Heart right ventricle (tissue), 16 donors: ENCODE measurements at regions not wholly inside any gene's neighbourhood (a gene's known extent, or its start where the extent isn't known, plus 50 kb on each side); places are given as distances from the start of the nearest gene placed in this dataset.

ENCODE experiments used
- ATAC-seq, 8 donors: fragments of 200-7000 bp; cut with Tn5 transposase; one replicate each; pipeline ENCODE4 v1.9.1; 2020; ENCODE audit warnings: mild to moderate bottlenecking in 8 of 8, moderate library complexity in 8 of 8, moderate number of reproducible peaks in 1 of 8
- DNase-seq, 2 donors: peaks; one replicate each; pipeline ENCODE4 v3.0.0-alpha.2; 2020
- H3K27ac ChIP-seq, 10 donors: fragments of 200-600 bp; sonication (generic) in 2 of 10; one replicate each; pipeline versions ENCODE4 v1.5.0 to v1.8.0; 2020 to 2022; ENCODE audit warnings: mild to moderate bottlenecking in 3 of 10
- H3K27me3 ChIP-seq, 7 donors: fragments of 200-600 bp; one replicate each; pipeline ENCODE4 v1.8.0; 2021 to 2022; ENCODE audit warnings: mild to moderate bottlenecking in 2 of 7
- H3K36me3 ChIP-seq, 9 donors: fragments of 200-600 bp; sonication (generic) in 1 of 9; one replicate each; pipeline versions ENCODE4 v1.5.0 to v1.8.0; 2020 to 2022; ENCODE audit warnings: mild to moderate bottlenecking in 2 of 9
- H3K4me1 ChIP-seq, 9 donors: fragments of 200-600 bp; sonication (generic) in 1 of 9; one replicate each; pipeline versions ENCODE4 v1.5.0 to v1.8.0; 2020 to 2022; ENCODE audit warnings: mild to moderate bottlenecking in 4 of 9
- H3K4me3 ChIP-seq, 10 donors: fragments of 200-600 bp; sonication (generic) in 2 of 10; one replicate each; pipeline versions ENCODE4 v1.5.0 to v1.8.0; 2020 to 2022; ENCODE audit warnings: mild to moderate bottlenecking in 7 of 10, moderate library complexity in 2 of 10
- H3K9me3 ChIP-seq, 11 donors: fragments of 200-600 bp in 10 of 11; sonication (generic) in 2 of 11; one replicate each; pipeline versions ENCODE4 v1.5.0 to v1.8.0; 2013 to 2022; ENCODE audit warnings: mild to moderate bottlenecking in 2 of 11, control low read depth in 1 of 11, moderate library complexity in 1 of 11
- CTCF ChIP-seq, 9 donors: fragments of 200-600 bp; sonication (generic) in 2 of 9; IDR thresholded peaks; one replicate each; pipeline versions ENCODE4 v1.5.0 to v1.8.0; 2021 to 2022; ENCODE audit warnings: antibody characterized with exemption in 9 of 9, mild to moderate bottlenecking in 5 of 9, moderate library complexity in 1 of 9
- WGBS, 2 donors: extraction: QIAGEN DNeasy Blood & Tissue Kit; methylation state at CpG; one replicate each; pipeline ENCODE4 v1.1.7; 2013; ENCODE audit warnings: inconsistent platforms in 1 of 2; 5-methylcytosine and 5-hydroxymethylcytosine counted together
- intact Hi-C, 10 donors: fragments of 100-400 bp; cut with DNase I; formaldehyde crosslinking; loops; one replicate each; pipeline versions ENCODE4 v1.11.1 to v1.14.2; 2022
- donor health status: Arrhythmogenic right ventricular cardiomyopathy.
- donor health status: ischemic (EF 13 %, LVEDD 7.1; RV severe dilation, severe dysfunction).
- donor health status: healthy with polysubstance abuse.
- donor health status: DM: no; HTN: yes; CAD: no.
- donor health status: DM: no; HTN: no; CAD: no.
- donor health status: ischemic (EF 25% LVEDD 6.9; RV normal size, moderate dysfunction).
- donor health status: ischemic (EF 25% LVEDD 5.7; RV mildly dilated, moderate dysfunction).
- donor health status: healthy.
- donor health status: DM: yes; HTN: yes; CAD: no.
- donor health status: Ischemic cardiomyopathy.
- donor health status: ischemic (EF 35%, LVEDD 5.7; RV mildly dilated, moderate dysfunction).
- donor health status: nonischemic (EF 11% LVEDD 7.7; RV severe dilation, severe dysfunction).
- donor health status: DM: yes; HTN: yes; CAD: no.
- donor health status: PGD.
- donor health status: ischemic (EF 29% LVEDD 5.4; RV normal size, mild dysfunction).
- donor health status: nonischemic (EF 23%, LVEDD 6.1; RV moderate dilation, normal function).

GRCh38 chr6:102340311-102340710 lies 946.8 kb downstream of the GRIK2 start:
- H3K27ac ChIP-seq = no peak overlapping the region
- DNase-seq = no peak
- no peaks in the 10 kb centered on the region for H3K27me3 ChIP-seq
- H3K36me3 ChIP-seq = no peaks in the 10 kb centered on the region
- H3K9me3 ChIP-seq = peaks cover 0 to 9% (median 0%) of the 10 kb centered on the region in 11 donors
- no peak overlapping the region for H3K4me3 ChIP-seq
- no peaks in the 10 kb centered on the region for H3K4me1 ChIP-seq
- intact Hi-C loops = no loop called here
- WGBS, 2 donors = 80 to 81% methylated on average over 4 of the region's 4 CpGs
- ATAC-seq = no peak
- TF ChIP-seq CTCF (IDR thresholded peaks at IDR 0.05) = no peak

GRCh38 chr6:102333736-102334135 lies 940.2 kb downstream of the GRIK2 start:
- intact Hi-C loops = no loop called here
- ATAC-seq (no peak), DNase-seq (no peak)
- Histone ChIP-seq H3K27ac (no peak overlapping the region), H3K36me3 (no peaks in the 10 kb centered on the region), H3K4me1 (no peaks in the 10 kb centered on the region), H3K27me3 (no peaks in the 10 kb centered on the region), H3K9me3 (peaks cover 0 to 7% (median 0%) of the 10 kb centered on the region in 11 donors), H3K4me3 (no peak overlapping the region)
- TF ChIP-seq CTCF (IDR thresholded peaks at IDR 0.05) = no peak
- WGBS, 2 donors = 85 to 86% methylated on average over 8 of the region's 8 CpGs

- no peak for ATAC-seq
- 82 to 87% methylated on average over 4 of the region's 4 CpGs for WGBS, 2 donors
- TF ChIP-seq CTCF (IDR thresholded peaks at IDR 0.05) = no peak
Measured at GRCh38 chr6:102327697-102328225, 934.3 kb downstream of the GRIK2 start.

GRCh38 chr6:102313699-102314098 lies 920.2 kb downstream of the GRIK2 start:
- no peak for DNase-seq
- H3K27me3 ChIP-seq = no peaks in the 10 kb centered on the region
- H3K4me1 ChIP-seq = no peaks in the 10 kb centered on the region
- 57 to 63% methylated on average over 1 of the region's 1 CpG for WGBS, 2 donors
- no peak for TF ChIP-seq CTCF (IDR thresholded peaks at IDR 0.05)
- intact Hi-C loops = no loop called here
- no peak overlapping the region for H3K4me3 ChIP-seq
- ATAC-seq = no peak
- no peaks in the 10 kb centered on the region for H3K36me3 ChIP-seq
- peaks cover 0 to 22% (median 0%) of the 10 kb centered on the region in 11 donors for H3K9me3 ChIP-seq
- H3K27ac ChIP-seq = no peak overlapping the region

More at GRCh38 chr6:102327697-102328225, 934.3 kb downstream of the GRIK2 start:
- H3K27me3 ChIP-seq = no peaks in the 10 kb centered on the region
- intact Hi-C loops = no loop called here
- no peaks in the 10 kb centered on the region for H3K36me3 ChIP-seq
- H3K27ac ChIP-seq = no peak overlapping the region
- no peak overlapping the region for H3K4me3 ChIP-seq
- H3K9me3 ChIP-seq = no peaks in the 10 kb centered on the region
- H3K4me1 ChIP-seq = no peaks in the 10 kb centered on the region
- DNase-seq = no peak
